ENCODE measurements at regions not wholly inside any gene's neighbourhood (a gene's known extent, or its start where the extent isn't known, plus 50 kb on each side); places are given as distances from the start of the nearest gene placed in this dataset.

- TF ChIP-seq POLR2A (IDR thresholded peaks at IDR 0.05) = no peak
- no peak for TF ChIP-seq CTCF (IDR thresholded peaks at IDR 0.05)
- TF ChIP-seq EP300 (IDR thresholded peaks at IDR 0.05) = no peak
These were observed 130.7 kb upstream of the KLF4 start for GRCh38 chr9:107620236-107620635.
